Epithelial cell of proximal tubule (primary cell): ENCODE measurements at regions not wholly inside any gene's neighbourhood (a gene's known extent, or its start where the extent isn't known, plus 50 kb on each side); places are given as distances from the start of the nearest gene placed in this dataset.
A peak's percentile ranks its signal among the peaks of the same experiment; 100 is the strongest.

Experiments
- DNase-seq: peaks from one replicate; pipeline ENCODE4 v3.0.0-alpha.2; 2011; ENCODE audit warnings: low read depth
- H3K4me3 ChIP-seq: 2 replicates; pipeline ENCODE4 v1.5.1; 2011; ENCODE audit warnings: low read depth, mild to moderate bottlenecking, low read length
- TF ChIP-seq, protein P1 (sequence below): conservative IDR thresholded peaks from 2 replicates; pipeline ENCODE4 v1.5.1; 2012; ENCODE audit warnings: low read depth, mild to moderate bottlenecking, low read length

DNA sequence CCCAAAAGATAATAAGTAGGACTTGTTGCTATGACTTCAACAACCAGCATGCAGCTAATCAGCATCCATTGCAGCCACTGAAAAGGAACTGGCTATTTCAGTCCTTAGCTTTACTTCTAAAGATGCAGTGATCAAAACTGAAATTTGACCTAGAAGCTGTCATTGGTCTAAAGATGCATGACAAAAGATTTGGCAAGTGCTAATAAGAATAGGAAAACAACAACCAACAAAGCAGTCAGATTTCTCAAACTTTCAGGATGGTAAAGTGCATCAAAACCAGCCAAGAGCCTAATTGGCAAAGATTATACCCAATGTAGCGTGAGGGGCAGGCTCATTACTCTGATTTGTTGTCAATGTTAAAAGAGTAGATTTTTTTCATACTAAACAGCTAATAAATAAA lies 77.1 kb upstream of the WDR17 start:
- DNase-seq = no peak

DNA sequence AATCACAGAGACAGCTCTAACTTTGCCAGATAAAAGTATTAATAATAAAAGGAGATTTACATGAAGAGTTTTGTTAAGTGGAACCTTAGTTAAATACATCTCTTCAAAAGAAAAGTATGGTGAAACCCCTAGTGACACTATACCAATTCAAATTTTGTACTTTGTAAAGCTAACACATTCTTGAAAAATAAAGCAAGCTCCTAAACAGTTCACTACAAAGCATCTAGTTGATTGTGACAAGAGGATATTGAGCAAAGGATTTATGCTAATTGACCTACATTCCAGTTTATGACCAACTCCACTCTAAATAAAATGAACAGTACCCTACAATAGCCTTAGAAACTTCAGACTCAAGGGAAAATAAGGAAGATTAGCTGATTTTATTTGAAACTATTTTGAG lies 69.4 kb upstream of the WDR17 start:
- no peak overlapping the region for H3K4me3 ChIP-seq
- no peak for DNase-seq
- TF ChIP-seq, protein P1, sequence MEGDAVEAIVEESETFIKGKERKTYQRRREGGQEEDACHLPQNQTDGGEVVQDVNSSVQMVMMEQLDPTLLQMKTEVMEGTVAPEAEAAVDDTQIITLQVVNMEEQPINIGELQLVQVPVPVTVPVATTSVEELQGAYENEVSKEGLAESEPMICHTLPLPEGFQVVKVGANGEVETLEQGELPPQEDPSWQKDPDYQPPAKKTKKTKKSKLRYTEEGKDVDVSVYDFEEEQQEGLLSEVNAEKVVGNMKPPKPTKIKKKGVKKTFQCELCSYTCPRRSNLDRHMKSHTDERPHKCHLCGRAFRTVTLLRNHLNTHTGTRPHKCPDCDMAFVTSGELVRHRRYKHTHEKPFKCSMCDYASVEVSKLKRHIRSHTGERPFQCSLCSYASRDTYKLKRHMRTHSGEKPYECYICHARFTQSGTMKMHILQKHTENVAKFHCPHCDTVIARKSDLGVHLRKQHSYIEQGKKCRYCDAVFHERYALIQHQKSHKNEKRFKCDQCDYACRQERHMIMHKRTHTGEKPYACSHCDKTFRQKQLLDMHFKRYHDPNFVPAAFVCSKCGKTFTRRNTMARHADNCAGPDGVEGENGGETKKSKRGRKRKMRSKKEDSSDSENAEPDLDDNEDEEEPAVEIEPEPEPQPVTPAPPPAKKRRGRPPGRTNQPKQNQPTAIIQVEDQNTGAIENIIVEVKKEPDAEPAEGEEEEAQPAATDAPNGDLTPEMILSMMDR = no peak

More for the DNA sequence above, 77.1 kb upstream of the WDR17 start:
- TF ChIP-seq, protein P1 = no peak
- H3K4me3 ChIP-seq = no peak overlapping the region

DNA sequence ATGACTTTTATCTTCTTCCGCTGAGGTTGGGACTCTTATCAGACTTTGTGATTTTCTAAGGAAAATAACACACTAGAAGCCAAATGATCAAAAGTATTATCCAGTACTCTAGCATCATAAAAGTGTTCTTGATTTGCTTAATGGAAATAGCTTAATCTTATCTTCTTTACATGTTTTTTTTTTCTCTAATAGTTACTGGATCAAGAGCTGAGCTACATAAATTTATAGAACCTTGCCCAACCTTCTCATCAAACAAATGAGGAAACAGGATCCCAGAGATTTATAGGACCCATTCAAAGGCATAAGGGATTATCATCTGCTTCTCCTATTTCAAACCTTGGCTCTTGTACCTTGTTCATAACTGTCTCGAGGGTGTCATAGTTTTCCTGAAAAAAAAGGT lies 68.3 kb upstream of the WDR17 start:
- no peak for DNase-seq
- TF ChIP-seq, protein P1 = no peak
- H3K4me3 ChIP-seq = no peak overlapping the region

DNA sequence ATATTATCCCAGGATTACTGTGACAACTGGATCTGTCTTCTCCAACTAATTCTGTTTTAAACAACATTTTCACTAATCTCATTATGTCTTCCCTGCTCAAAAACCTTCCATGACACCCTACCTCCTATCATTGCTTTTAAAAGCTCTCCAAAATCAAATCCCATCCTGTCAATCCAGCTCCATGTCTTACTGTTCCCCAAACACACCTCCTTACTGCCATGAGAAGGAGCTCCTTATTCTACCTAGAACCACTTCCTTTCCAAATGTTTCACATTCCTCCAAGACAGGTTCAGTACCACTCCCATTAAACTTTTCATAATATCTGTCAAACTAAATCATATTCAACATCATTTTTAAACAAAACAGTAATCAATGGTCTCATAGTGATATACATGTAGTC lies 66.9 kb upstream of the WDR17 start:
- TF ChIP-seq, protein P1 = no peak
- H3K4me3 ChIP-seq = no peak overlapping the region
- DNase-seq = no peak

DNA sequence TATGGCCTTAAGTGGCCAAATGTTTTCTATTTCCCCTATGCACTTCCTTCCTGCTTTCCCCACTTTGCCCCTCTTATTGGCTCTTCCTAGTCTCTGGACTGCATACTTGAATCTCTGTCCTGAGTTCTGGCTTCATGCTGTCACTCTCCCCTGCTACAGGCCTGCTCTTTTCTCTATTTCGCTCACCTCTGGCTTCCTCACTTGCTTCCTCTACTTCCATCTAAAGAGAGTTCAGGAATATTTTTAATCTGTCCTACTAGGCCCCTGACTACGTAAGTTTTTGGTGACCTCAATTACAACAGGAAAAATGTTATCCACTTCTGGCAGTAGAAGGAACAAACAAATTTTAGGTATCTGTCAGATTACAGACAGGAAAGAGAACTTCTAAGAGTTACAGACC lies 65.7 kb upstream of the WDR17 start:
- H3K4me3 ChIP-seq = no peak overlapping the region
- no peak for DNase-seq
- TF ChIP-seq, protein P1 = no peak

DNA sequence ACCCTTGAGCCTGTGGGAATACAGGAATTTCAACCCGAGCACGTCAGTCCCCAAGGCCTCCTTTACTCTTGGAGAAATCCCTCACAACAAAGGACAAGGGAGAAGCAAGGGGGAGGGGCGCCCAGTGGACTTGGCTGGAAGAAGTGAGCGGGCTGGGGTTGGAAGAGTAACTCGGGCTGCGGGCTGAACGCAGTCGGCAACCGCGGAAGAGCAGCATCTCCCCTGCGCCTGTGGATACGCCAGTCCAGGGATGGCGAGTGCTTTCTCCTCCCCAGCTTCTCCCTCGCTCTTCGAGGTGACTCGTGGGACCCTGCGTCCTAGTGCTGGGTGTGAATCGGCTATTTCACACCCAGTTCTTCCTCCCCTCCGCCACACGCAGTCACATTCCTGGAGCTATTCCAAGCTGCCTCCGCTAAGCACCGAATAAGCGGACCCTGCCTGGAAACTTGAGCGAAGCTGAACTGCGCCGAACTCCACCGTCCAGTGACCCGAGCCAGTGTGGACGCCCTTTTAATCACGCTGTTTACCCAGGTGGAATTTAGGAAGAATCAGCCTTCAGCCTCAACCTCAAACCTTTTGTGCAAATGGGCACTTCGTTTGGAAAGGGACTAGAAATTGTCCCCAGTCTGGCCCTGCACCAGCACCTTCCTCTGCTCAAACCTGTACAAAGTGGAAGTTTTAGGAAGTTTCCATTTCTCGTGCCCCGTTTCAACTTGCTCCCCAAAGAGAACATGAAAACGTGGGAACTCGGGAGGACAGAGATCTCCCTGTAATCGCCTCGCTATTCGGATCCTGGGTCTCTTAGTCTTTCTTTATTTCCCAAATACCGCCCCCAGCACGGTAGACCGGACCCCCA lies 64.3 kb upstream of the WDR17 start:
- no peak for DNase-seq
- TF ChIP-seq, protein P1 = no peak
- H3K4me3 ChIP-seq = peak overlapping the region; percentile 58
